Gastroesophageal sphincter (tissue), 4 donors: ENCODE measurements at regions not wholly inside any gene's neighbourhood (a gene's known extent, or its start where the extent isn't known, plus 50 kb on each side); places are given as distances from the start of the nearest gene placed in this dataset.
"Not testable (repeated sequence)": the region's sequence is repeated elsewhere in the genome, so short reads cannot be mapped to it uniquely, and the experiment has no call there.

Experiments used
- ATAC-seq: fragments of 150-250 bp; one replicate; pipeline ENCODE4 v1.9.1; 2016; ENCODE audit warnings: mild to moderate bottlenecking, moderate library complexity
- H3K27ac ChIP-seq, 4 donors: fragments of 200-600 bp; sonication (generic) in 3 of 4; 1 replicate in 3 of 4; 2 replicates in 1 of 4; pipeline ENCODE4 v1.5.1; 2016 to 2019
- H3K27me3 ChIP-seq: fragments of 200-600 bp; sonication (generic); one replicate; pipeline ENCODE4 v1.5.1; 2019
- H3K36me3 ChIP-seq, 2 donors: fragments of 200-600 bp; sonication (generic); one replicate each; pipeline ENCODE4 v1.5.1; 2019; ENCODE audit warnings: control low read depth in 1 of 2
- H3K4me1 ChIP-seq, 3 donors: fragments of 200-600 bp; sonication (generic); 1 replicate in 2 of 3; 2 replicates in 1 of 3; pipeline ENCODE4 v1.5.1; 2016 to 2019; ENCODE audit warnings: control low read depth in 2 of 3
- H3K4me3 ChIP-seq, 2 donors: fragments of 200-600 bp; sonication (generic); one replicate each; pipeline ENCODE4 v1.5.1; 2019; ENCODE audit warnings: mild to moderate bottlenecking in 1 of 2, moderate library complexity in 1 of 2
- H3K9me3 ChIP-seq, 3 donors: fragments of 200-600 bp; sonication (generic); one replicate each; pipeline ENCODE4 v1.5.1; 2017 to 2019; ENCODE audit warnings: control low read depth in 2 of 3
- EP300 ChIP-seq: sonication (generic); formaldehyde crosslinking; IDR thresholded peaks from one replicate; pipeline ENCODE4 v1.6.1; 2017; ENCODE audit warnings: antibody characterized with exemption, mild to moderate bottlenecking
- POLR2A ChIP-seq, 2 donors: fragments of 450-650 bp; IDR thresholded peaks; one replicate each; pipeline ENCODE4 v1.6.1; 2017; ENCODE audit warnings: antibody characterized with exemption in 2 of 2, mild to moderate bottlenecking in 2 of 2, moderate library complexity in 1 of 2
- POLR2AphosphoS5 ChIP-seq: sonication (generic); formaldehyde crosslinking; IDR thresholded peaks from one replicate; pipeline ENCODE4 v1.6.1; 2017; ENCODE audit warnings: antibody characterized with exemption
- WGBS, 2 donors: methylation state at CpG; one replicate each; pipeline ENCODE4 v1.1.5; 2018; ENCODE audit warnings: low coverage in 1 of 2; 5-methylcytosine and 5-hydroxymethylcytosine counted together
- TF ChIP-seq, protein P1 (sequence below), 4 experiments: fragments of 200-600 bp in 2 of 4; fragments of 450-650 bp in 2 of 4; sonication (generic) in 1 of 4; IDR thresholded peaks; one replicate each; pipeline ENCODE4 v1.5.1; 2017 to 2019; ENCODE audit warnings: antibody characterized with exemption in 4 of 4, mild to moderate bottlenecking in 2 of 4, moderate library complexity in 2 of 4

DNA sequence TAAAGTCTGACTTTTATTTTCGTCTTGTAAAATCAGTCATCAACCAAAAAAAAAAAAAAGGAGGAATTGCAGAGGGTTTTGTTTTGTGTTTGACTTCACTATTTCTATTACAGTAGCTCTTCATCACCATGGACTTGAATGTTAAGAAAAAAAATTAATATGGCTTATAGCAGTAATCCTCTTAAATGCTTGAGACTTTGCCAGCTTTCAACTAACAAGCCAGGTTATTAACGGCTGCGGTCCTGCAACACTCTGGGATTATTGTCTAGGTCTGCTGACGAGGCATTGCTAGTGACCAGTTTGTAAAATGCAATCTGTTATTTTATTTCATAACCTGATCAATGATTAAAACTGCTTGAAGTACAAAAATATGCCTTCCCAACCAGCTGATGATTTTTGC, 647.2 kb upstream of the KLHL1 start:
- ATAC-seq = no peak

DNA sequence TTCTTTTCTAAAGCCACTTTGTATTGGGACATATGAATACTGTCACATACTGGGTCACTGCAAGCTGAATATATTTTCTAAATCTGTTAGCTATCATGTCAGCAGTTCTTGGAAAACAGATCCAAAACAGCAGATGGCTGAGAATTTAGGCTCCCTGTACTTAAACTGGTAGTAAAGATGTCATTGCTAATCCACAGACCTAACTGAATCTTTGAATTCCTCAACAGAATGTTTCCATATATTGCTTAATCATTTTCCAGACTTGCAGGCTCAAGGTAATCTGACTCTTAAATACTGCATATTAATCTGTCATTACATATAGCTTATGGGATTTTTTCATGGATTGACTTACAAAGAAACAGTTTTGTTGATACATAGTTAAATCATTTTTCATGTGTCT, 639.0 kb upstream of the KLHL1 start:
- no peak overlapping the region for H3K4me3 ChIP-seq
- no peak for TF ChIP-seq EP300
- no peak for TF ChIP-seq POLR2AphosphoS5
- TF ChIP-seq, protein P1, sequence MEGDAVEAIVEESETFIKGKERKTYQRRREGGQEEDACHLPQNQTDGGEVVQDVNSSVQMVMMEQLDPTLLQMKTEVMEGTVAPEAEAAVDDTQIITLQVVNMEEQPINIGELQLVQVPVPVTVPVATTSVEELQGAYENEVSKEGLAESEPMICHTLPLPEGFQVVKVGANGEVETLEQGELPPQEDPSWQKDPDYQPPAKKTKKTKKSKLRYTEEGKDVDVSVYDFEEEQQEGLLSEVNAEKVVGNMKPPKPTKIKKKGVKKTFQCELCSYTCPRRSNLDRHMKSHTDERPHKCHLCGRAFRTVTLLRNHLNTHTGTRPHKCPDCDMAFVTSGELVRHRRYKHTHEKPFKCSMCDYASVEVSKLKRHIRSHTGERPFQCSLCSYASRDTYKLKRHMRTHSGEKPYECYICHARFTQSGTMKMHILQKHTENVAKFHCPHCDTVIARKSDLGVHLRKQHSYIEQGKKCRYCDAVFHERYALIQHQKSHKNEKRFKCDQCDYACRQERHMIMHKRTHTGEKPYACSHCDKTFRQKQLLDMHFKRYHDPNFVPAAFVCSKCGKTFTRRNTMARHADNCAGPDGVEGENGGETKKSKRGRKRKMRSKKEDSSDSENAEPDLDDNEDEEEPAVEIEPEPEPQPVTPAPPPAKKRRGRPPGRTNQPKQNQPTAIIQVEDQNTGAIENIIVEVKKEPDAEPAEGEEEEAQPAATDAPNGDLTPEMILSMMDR (IDR thresholded peaks at IDR 0.05) = no peak
- TF ChIP-seq POLR2A (IDR thresholded peaks at IDR 0.05) = no peak
- H3K27me3 ChIP-seq = no peaks in the 10 kb centered on the region
- H3K27ac ChIP-seq = no peak overlapping the region
- no peaks in the 10 kb centered on the region for H3K36me3 ChIP-seq
- no peaks in the 10 kb centered on the region for H3K9me3 ChIP-seq
- H3K4me1 ChIP-seq = no peaks in the 10 kb centered on the region
- ATAC-seq = no peak

More for the DNA sequence above, 647.2 kb upstream of the KLHL1 start:
- H3K27me3 ChIP-seq = no peaks in the 10 kb centered on the region
- no peak overlapping the region for H3K4me3 ChIP-seq
- TF ChIP-seq POLR2AphosphoS5 (no peak), EP300 (no peak), POLR2A (IDR thresholded peaks at IDR 0.05) (no peak)
- TF ChIP-seq, protein P1 (IDR thresholded peaks at IDR 0.05) = no peak
- H3K9me3 ChIP-seq = no peaks in the 10 kb centered on the region
- 36 to 44% methylated on average over 4 of the region's 4 CpGs for WGBS, 2 donors
- H3K36me3 ChIP-seq = no peaks in the 10 kb centered on the region
- H3K4me1 ChIP-seq = no peaks in the 10 kb centered on the region
- H3K27ac ChIP-seq = no peak overlapping the region

- not testable (repeated sequence) for H3K4me3 ChIP-seq, H3K27me3 ChIP-seq, H3K36me3 ChIP-seq, H3K27ac ChIP-seq, H3K9me3 ChIP-seq, H3K4me1 ChIP-seq, ATAC-seq
- WGBS, 2 donors = 95 to 100% methylated on average over 1 to 6 of the region's 6 CpGs
These were observed 638.2 kb upstream of the KLHL1 start for GRCh38 chr13:70746469-70746868.

DNA sequence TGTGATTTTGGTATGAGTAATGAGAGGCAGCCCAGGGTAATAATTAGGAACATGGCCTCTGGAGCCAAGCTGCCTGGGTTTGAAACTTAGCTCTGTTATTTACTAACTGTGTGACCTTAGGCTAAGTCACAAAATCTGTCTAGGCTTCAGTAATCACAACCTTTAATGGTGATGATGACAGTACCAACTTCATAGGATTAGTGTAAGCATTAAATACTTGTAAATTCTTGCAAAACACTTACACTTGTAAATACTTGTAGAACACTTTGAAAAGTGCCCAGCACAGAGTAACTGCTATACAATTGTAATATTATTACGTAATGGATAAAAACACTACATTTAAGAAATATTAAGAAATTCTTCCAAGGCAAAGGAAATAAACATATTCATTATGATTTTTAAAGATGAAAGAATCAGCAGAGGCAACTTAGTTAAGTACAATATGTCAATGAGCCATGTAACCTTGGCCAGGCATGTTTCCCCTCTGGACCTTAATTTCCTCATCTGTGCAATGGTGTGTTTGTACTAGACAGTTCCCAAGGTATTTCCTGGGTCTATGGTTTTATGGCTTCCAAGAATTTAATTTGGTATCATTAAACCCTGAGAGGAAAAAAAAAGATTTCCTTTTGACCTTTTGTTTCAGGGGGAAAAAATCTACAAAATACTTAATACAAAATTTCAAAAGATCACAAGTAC, 628.5 kb upstream of the KLHL1 start:
- H3K27ac ChIP-seq = no peak overlapping the region
- TF ChIP-seq POLR2AphosphoS5 (no peak), POLR2A (IDR thresholded peaks at IDR 0.05) (no peak), EP300 (no peak)
- TF ChIP-seq, protein P1 (IDR thresholded peaks at IDR 0.05) = no peak
- H3K27me3 ChIP-seq = no peaks in the 10 kb centered on the region
- no peak for ATAC-seq
- no peaks in the 10 kb centered on the region for H3K36me3 ChIP-seq
- H3K4me3 ChIP-seq = no peak overlapping the region
- H3K9me3 ChIP-seq = no peaks in the 10 kb centered on the region
- H3K4me1 ChIP-seq = no peaks in the 10 kb centered on the region
- WGBS, 2 donors = 80 to 100% methylated on average over 1 of the region's 1 CpG

GRCh38 chr13:70732611-70733010, 624.4 kb upstream of the KLHL1 start:
- no peaks in the 10 kb centered on the region for H3K36me3 ChIP-seq
- no peaks in the 10 kb centered on the region for H3K27me3 ChIP-seq
- TF ChIP-seq EP300 (no peak), POLR2A (IDR thresholded peaks at IDR 0.05) (no peak)
- TF ChIP-seq, protein P1 (IDR thresholded peaks at IDR 0.05) = no peak
- H3K9me3 ChIP-seq = no peaks in the 10 kb centered on the region
- no peak overlapping the region for H3K4me3 ChIP-seq
- no peak overlapping the region for H3K27ac ChIP-seq
- WGBS, 2 donors = 36 to 58% methylated on average over 2 of the region's 2 CpGs
- H3K4me1 ChIP-seq = no peaks in the 10 kb centered on the region
- no peak for ATAC-seq
